Endothelial cell (in vitro differentiated cells): ENCODE measurements at regions not wholly inside any gene's neighbourhood (a gene's known extent, or its start where the extent isn't known, plus 50 kb on each side); places are given as distances from the start of the nearest gene placed in this dataset.

Experiments used
- DNase-seq: peaks from one replicate; pipeline ENCODE4 v3.0.0; 2021; ENCODE audit warnings: low spot score
- H3K27ac Mint-ChIP-seq: one replicate; pipeline ENCODE4 v1.8.0; 2021; ENCODE audit warnings: mixed read lengths, inconsistent platforms; ENCODE audit not compliant: unreplicated experiment
- H3K27me3 Mint-ChIP-seq: one replicate; pipeline ENCODE4 v1.8.0; 2021; ENCODE audit warnings: mild to moderate bottlenecking, moderate library complexity, mixed read lengths, inconsistent platforms; ENCODE audit not compliant: unreplicated experiment
- H3K36me3 Mint-ChIP-seq: one replicate; pipeline ENCODE4 v1.8.0; 2021; ENCODE audit warnings: mild to moderate bottlenecking, low read depth, mixed read lengths, inconsistent platforms; ENCODE audit not compliant: unreplicated experiment
- H3K4me1 Mint-ChIP-seq: one replicate; pipeline ENCODE4 v1.8.0; 2021; ENCODE audit warnings: mild to moderate bottlenecking, mixed read lengths, inconsistent platforms; ENCODE audit not compliant: unreplicated experiment
- H3K4me3 Mint-ChIP-seq: one replicate; pipeline ENCODE4 v1.8.0; 2021; ENCODE audit warnings: mild to moderate bottlenecking, mixed read lengths, inconsistent platforms; ENCODE audit not compliant: unreplicated experiment
- H3K9me3 Mint-ChIP-seq: one replicate; pipeline ENCODE4 v1.8.0; 2021; ENCODE audit warnings: mixed read lengths, inconsistent platforms; ENCODE audit not compliant: unreplicated experiment
- CTCF ChIP-seq: fragments of 200-600 bp; sonication (generic); IDR thresholded peaks from one replicate; pipeline ENCODE4 v1.5.0; 2021; ENCODE audit warnings: antibody characterized with exemption; ENCODE audit not compliant: unreplicated experiment

GRCh38 chr5:34496260-34496691, 159.9 kb upstream of the RAI14 start:
- H3K36me3 Mint-ChIP-seq: peaks cover 3% of the 10 kb centered on the region
- peaks cover 2% of the 10 kb centered on the region for H3K27me3 Mint-ChIP-seq
- no peak for TF ChIP-seq CTCF
- H3K4me3 Mint-ChIP-seq: no peak overlapping the region
- no peak for DNase-seq
- H3K4me1 Mint-ChIP-seq: peaks cover 10% of the 10 kb centered on the region
- no peaks in the 10 kb centered on the region for H3K9me3 Mint-ChIP-seq
- H3K27ac Mint-ChIP-seq: no peak overlapping the region

- no peak for DNase-seq
- peaks cover 3% of the 10 kb centered on the region for H3K36me3 Mint-ChIP-seq
- H3K27me3 Mint-ChIP-seq: peaks cover 3% of the 10 kb centered on the region
- H3K4me1 Mint-ChIP-seq: peaks cover 10% of the 10 kb centered on the region
- no peak overlapping the region for H3K27ac Mint-ChIP-seq
- no peak for TF ChIP-seq CTCF
- no peak overlapping the region for H3K4me3 Mint-ChIP-seq
- H3K9me3 Mint-ChIP-seq: no peaks in the 10 kb centered on the region
Observed at GRCh38 chr5:34496701-34497469, 159.2 kb upstream of the RAI14 start.

GRCh38 chr5:34497470-34497808, 158.7 kb upstream of the RAI14 start:
- Mint-ChIP-seq H3K4me3 (no peak overlapping the region), H3K9me3 (no peaks in the 10 kb centered on the region), H3K27me3 (peaks cover 3% of the 10 kb centered on the region), H3K4me1 (peaks cover 14% of the 10 kb centered on the region), H3K36me3 (peaks cover 3% of the 10 kb centered on the region), H3K27ac (no peak overlapping the region)
- no peak for TF ChIP-seq CTCF
- DNase-seq: no peak

- peaks cover 24% of the 10 kb centered on the region for H3K4me1 Mint-ChIP-seq
- no peak overlapping the region for H3K27ac Mint-ChIP-seq
Observed at GRCh38 chr5:34498572-34498971, 157.6 kb upstream of the RAI14 start.

More at GRCh38 chr5:34498572-34498971, 157.6 kb upstream of the RAI14 start:
- peaks cover 3% of the 10 kb centered on the region for H3K36me3 Mint-ChIP-seq
- DNase-seq: no peak
- peaks cover 3% of the 10 kb centered on the region for H3K27me3 Mint-ChIP-seq
- no peaks in the 10 kb centered on the region for H3K9me3 Mint-ChIP-seq
- H3K4me3 Mint-ChIP-seq: no peak overlapping the region
- TF ChIP-seq CTCF: no peak
